ENCODE measurements at regions not wholly inside any gene's neighbourhood (a gene's known extent, or its start where the extent isn't known, plus 50 kb on each side); places are given as distances from the start of the nearest gene placed in this dataset.

GRCh38 chr2:217060951-217061547 lies 201.2 kb upstream of the TNP1 start:
- no peak overlapping the region for H3K4me3 Mint-ChIP-seq
- H3K4me1 Mint-ChIP-seq (ENCODE audit: low read depth) = peaks cover 17% of the 10 kb centered on the region
- peaks cover 10% of the 10 kb centered on the region for H3K27me3 Mint-ChIP-seq (ENCODE audit: insufficient read depth)
- no peak for DNase-seq
- H3K27ac Mint-ChIP-seq = no peak overlapping the region
- no peak for TF ChIP-seq CTCF (IDR thresholded peaks at IDR 0.05)
- H3K36me3 Mint-ChIP-seq (ENCODE audit: low read depth) = 0 out of 2 replicates have a peak, but pooled peaks cover 4% of the 10 kb centered on the region
- peaks cover 4% of the 10 kb centered on the region; the same call in 1 of the 2 replicates for H3K9me3 Mint-ChIP-seq

- Mint-ChIP-seq H3K27ac (no peak overlapping the region), H3K9me3 (no peaks in the 10 kb centered on the region), H3K4me3 (no peak overlapping the region), H3K4me1 (ENCODE audit: low read depth) (peaks cover 11% of the 10 kb centered on the region), H3K36me3 (ENCODE audit: low read depth) (no peaks in the 10 kb centered on the region), H3K27me3 (ENCODE audit: insufficient read depth) (peaks cover 12% of the 10 kb centered on the region)
- DNase-seq = no peak
- TF ChIP-seq CTCF (IDR thresholded peaks at IDR 0.05) = no peak
These were observed 200.7 kb upstream of the TNP1 start for GRCh38 chr2:217060516-217060915.

GRCh38 chr2:217058791-217059755 lies 199.2 kb upstream of the TNP1 start:
- DNase-seq = no peak
- TF ChIP-seq CTCF (IDR thresholded peaks at IDR 0.05) = no peak
- H3K4me1 Mint-ChIP-seq (ENCODE audit: low read depth) = peaks cover 21% of the 10 kb centered on the region
- no peak overlapping the region for H3K27ac Mint-ChIP-seq
- no peaks in the 10 kb centered on the region for H3K9me3 Mint-ChIP-seq
- peaks cover 12% of the 10 kb centered on the region for H3K27me3 Mint-ChIP-seq (ENCODE audit: insufficient read depth)
- H3K36me3 Mint-ChIP-seq (ENCODE audit: low read depth) = no peaks in the 10 kb centered on the region
- H3K4me3 Mint-ChIP-seq = no peak overlapping the region

GRCh38 chr2:217057773-217058172 lies 197.9 kb upstream of the TNP1 start:
- H3K4me1 Mint-ChIP-seq (ENCODE audit: low read depth) = peaks cover 21% of the 10 kb centered on the region
- TF ChIP-seq CTCF (IDR thresholded peaks at IDR 0.05) = no peak

GRCh38 chr2:217055624-217056023 lies 195.8 kb upstream of the TNP1 start:
- TF ChIP-seq CTCF (IDR thresholded peaks at IDR 0.05) = no peak
- Mint-ChIP-seq H3K27ac (no peak overlapping the region), H3K4me3 (no peak overlapping the region), H3K36me3 (ENCODE audit: low read depth) (no peaks in the 10 kb centered on the region; the same call in 1 of the 2 replicates), H3K4me1 (ENCODE audit: low read depth) (peaks cover 21% of the 10 kb centered on the region), H3K27me3 (ENCODE audit: insufficient read depth) (peaks cover 12% of the 10 kb centered on the region), H3K9me3 (no peaks in the 10 kb centered on the region)
- no peak for DNase-seq

More at GRCh38 chr2:217057773-217058172, 197.9 kb upstream of the TNP1 start:
- H3K27me3 Mint-ChIP-seq (ENCODE audit: insufficient read depth) = peaks cover 12% of the 10 kb centered on the region
- H3K27ac Mint-ChIP-seq = no peak overlapping the region
- H3K36me3 Mint-ChIP-seq (ENCODE audit: low read depth) = no peaks in the 10 kb centered on the region
- no peak overlapping the region for H3K4me3 Mint-ChIP-seq
- no peak for DNase-seq
- no peaks in the 10 kb centered on the region for H3K9me3 Mint-ChIP-seq

All from HFFc6 (cell line).